GM19238 (cell line): ENCODE measurements at regions not wholly inside any gene's neighbourhood (a gene's known extent, or its start where the extent isn't known, plus 50 kb on each side); places are given as distances from the start of the nearest gene placed in this dataset.

Source experiments
- DNase-seq: peaks from one replicate; pipeline ENCODE4 v3.0.0; 2011; ENCODE audit warnings: low spot score; ENCODE audit not compliant: insufficient read length

DNA sequence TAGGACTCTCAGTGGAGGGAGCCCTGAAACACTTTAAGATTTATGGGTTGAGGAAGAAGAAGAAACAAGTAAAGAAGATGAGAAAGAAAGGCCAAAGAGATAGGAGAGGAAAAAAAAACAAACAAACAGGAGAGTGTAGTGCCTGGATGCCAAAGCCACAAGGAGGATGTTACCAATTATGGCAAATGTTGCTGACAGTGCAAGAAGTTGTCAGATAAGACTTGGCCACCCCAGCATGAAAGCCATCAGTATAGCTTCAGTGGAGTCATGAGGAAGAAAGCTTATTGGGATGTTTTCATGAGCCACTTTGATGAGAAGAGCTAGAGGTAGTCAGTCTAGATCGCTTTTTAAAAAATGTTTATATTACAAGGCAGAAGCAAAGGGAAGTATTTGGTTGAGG is 380.2 kb upstream of the ADGRL4 start:
- DNase-seq = no peak

DNA sequence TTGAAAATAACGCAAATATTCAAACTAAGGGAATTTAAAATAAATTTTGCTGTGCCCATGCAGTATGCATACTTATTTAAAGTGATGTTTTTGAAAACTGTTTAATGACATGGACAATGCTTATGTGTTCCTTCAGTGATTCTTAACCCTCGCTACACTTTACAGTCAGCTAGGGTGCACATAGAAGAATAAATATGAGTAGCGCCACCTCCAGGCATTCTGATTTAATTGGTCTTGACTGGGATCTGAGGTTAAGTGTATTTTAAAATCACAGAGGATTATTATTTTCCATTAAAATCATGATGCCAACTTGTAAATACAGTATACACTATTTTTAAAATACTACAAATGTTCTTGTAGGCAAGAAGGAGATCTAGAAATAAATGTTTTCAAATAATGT is 373.5 kb upstream of the ADGRL4 start:
- no peak for DNase-seq

DNA sequence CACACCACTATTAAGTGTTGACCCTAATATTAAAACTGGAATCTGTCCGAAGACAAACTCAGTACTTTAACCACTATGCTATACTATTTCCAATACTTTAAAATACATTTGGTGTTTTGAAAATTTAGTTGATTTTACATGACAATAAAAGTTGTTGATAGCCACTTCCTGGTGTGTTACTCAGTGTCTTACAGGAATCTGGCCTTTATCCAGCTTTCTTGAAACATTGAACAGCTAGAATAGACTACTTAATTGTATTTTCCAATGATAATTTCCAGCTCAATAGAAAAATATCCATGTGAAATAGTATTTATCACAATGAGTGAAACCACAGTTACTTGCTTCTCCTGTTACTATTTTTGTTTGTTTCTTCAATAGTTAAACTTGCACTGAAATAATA is 369.6 kb upstream of the ADGRL4 start:
- no peak for DNase-seq

DNA sequence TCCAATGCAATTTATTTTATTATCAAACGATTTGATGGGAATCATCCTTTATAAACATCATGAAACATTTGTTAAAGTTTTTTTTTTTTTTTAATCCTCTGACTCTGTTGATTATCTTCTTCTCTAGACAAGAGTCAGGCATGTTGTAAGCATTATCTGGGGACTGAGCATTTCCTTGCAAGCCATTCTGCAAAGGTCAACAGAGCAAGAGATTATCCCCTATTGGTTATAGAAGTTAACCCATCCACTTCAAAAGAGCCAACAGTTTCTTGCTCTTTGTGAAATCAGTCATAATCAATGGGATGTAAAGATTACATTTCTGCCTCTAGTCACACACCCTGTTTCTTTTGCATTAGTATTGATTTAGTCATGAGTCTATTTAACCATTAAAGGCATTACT is 368.8 kb upstream of the ADGRL4 start:
- DNase-seq = no peak

DNA sequence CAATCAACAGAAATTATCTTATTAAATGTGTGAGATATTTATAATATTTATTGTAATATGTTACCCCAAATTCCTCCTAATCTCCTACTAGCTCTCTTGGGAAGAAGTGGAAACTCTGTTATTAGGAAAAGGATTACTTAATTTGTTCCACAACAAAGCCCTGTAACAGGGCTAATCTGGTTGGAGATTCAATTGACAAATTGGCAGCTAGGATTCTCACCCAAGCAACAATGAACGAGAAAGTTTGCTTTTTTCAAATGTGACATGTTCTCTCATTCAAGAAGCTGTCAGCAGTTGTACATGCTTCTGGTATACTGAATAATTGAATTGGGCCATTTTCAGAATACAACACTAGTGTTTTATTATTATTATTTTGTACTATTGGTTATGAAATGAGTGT is 367.9 kb upstream of the ADGRL4 start:
- DNase-seq = no peak

DNA sequence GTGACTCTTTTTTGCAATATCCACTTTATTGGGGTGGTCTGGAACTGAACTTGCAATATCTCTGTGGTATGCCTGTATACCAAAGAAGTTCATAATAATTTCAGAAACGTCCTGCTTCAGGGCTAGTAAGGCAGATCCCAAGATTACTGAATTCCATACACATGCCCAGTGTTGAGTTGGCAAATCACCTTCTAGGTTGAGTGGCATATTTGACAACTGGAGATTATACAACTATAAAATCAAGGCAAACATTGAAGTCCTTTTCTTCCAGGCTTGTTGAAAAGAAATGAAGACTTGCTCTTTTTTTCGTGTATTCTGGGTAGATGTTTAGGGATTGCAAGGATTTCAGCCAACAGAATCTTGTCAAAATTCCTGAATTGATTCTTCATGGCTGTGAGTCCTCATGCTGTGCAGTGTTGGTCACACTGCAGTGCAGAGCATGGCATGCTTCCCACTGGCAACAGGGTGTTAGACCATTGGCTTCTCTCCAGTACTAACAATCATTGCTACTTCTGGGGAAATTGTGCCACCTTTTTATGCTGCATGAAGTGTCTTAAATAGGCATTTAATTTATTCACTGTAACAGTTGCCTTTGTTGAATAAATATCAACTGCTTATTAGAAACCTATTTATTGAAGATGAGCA is 367.1 kb upstream of the ADGRL4 start:
- DNase-seq = no peak

DNA sequence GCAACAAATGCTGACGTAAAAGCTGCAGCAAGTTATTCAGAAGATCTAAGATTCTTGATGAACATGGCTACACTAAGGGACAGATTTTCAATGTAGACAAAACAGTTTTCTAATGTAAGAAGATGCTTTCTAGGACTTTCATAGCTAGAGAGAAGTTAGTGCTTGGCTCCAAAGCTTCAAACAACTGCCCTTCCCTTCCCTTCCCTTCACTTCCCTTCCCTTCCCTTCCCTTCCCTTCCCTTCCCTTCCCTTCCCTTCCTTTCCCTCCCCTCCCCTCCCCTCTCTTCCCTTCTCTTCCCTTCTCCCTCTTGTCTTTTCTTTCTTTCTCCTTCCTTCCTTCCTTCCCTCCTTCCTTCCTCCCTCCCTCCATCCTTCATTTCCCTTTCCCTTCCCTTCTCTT is 365.3 kb upstream of the ADGRL4 start:
- no peak for DNase-seq

DNA sequence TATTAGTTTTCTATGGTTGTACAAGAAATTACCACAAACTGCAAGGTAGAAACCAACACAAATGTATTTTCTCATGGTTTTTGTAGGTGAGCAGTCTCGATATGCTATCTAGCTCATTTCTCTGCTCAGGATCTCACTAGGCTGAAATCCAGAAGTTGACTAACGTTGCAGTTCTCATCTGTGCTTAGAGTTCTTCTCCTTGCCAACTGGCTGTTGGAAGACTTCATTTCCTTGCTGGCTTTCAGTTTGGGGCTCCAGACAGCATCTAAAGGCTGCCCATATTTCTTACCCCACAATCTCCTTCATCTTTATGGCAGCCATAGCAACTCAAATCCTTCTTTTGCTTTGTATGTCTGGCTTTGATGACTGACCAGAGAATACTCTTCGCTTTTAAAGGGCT is 362.6 kb upstream of the ADGRL4 start:
- DNase-seq = no peak

DNA sequence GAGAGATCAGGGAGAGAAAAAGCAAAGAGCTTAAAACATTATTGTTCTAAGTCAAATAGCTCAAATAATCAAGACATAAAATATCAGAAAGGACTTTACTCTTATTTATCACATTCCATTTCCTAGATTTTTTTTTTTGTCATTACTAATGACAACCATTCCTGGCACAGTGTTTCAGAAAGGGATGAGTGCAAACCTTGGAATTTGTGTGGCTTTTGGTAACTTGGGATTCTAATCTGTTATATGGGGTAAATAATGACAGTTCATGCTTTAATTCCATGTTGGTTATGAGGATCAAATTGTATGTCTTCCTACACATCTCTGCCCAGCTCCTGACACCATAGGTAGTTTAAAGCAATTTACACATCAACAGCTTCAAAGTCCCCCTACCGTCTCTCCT is 358.4 kb upstream of the ADGRL4 start:
- no peak for DNase-seq

DNA sequence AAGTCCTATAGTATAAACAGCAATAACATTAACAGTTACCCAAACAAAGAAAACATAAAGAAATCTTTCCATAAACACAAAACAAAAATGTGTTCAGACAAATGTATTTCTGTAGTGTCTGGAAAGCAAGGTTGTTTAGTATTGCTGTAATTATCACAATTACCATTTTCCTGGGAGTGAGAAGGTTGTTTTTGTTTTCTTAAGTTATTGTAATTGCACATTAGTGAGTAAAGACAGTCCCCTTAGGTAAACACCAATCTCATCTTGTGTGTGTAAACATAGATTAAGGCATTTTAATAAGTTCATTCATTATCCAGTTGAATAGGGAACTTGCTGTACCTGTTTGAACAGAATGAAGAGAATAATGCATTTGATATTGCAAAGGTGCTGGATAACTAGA is 356.9 kb upstream of the ADGRL4 start:
- DNase-seq = no peak

DNA sequence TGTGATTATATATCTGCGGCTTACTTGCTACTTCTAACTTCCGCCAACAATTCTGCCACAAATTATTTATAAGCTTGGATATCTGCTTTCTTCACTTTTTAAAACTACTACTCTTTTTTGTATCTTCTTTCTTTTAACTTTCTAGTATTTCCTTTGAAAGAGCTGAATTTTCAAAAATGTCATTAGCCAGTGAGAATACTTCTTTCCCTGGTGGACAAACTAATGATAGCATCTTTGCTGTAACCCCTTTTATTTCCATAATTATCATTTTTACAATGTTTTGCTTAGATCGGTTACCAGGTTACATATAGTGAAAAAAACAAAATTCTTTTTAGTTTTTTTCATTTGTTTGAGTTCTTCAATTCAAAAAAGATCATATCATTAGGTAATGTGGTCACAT is 355.9 kb upstream of the ADGRL4 start:
- no peak for DNase-seq

DNA sequence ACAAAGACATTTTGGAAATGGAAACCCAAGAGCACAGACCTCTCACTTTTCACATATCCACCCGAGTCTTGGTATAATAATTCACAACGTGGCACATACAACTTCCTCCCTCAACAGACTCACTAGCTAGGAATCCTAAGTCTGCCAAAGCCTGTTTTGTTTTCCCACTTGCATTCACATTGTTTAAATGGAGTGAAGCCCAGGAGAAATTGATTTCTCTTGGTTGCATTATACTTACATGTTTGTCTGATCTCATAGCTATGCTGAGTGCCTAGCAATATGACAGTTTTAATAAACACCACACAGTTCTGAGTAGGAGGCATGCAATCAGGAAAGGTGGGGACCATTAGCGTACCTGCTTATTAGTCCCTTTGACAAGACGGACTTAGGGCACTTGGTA is 348.6 kb upstream of the ADGRL4 start:
- DNase-seq = no peak

DNA sequence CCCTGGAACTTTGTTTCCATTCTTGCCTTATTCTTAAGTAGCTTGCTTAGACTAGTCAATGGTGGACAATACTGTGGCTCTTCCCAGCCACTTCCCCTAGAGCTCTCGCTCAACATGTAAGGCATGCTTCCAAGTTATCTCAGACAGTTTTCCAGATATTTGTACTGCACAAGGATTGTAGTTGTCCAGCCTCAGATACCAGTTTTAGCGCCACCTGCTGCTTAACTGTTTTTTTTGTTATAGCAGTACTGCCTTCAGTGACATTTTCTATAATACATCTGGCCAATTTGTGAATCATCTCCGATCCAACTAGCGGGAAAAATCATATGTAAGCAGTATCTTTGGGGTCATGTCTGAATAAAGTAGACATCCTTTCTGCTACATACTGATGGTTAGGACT is 346.7 kb upstream of the ADGRL4 start:
- DNase-seq = no peak

DNA sequence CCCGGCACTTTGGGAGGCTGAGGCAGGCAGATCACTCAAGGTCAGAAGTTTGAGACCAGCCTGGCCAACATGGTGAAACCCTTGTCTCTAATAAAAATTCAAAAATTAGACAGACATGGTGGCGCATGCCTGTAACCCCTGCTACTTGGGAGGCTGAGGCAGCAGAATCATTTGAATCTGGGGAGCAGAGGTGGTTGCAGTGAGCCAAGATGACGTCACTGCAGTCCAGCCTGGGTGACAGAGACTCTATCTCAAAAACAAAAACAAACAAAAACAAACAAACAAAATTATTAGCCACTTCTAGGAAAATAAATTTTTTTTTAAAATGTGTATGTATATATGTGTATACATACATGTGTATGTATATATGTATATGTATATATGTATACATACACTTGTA is 320.3 kb upstream of the ADGRL4 start:
- no peak for DNase-seq

DNA sequence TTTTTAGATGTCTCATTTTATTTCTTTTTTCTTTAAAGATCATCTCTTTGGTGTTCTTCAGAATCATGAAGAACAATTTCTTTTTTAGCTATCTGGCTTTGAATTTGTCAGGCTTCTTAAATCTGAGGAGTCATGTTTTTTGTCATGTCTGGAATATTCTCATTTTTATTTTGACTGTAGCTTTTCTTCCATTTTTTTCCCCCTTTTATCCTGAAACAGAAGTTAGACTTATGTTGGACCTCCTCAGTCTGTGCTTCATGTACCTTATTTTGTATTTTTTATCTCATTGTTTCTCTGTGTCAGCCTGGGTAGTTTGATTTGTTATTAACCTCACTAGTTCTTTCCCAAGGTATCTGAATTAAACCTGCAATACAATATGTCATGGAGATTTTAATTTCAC is 319.2 kb upstream of the ADGRL4 start:
- no peak for DNase-seq

DNA sequence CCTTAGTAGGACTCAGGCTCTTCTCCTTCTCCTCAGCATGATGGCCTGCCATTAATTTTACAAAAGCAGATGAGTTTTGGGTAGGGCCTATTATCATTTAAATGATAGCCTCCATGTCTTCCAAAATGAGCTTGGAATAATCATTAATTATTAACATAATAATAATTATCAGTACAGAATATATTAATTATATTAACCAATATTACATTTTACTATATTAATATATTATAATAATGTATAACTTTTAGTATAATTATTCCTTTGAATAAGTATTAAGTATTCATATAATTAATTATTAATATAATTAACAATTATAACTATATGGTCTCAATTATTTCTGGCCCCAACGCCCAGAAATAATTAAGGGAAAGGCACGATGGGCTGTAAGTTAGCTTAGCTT is 318.6 kb upstream of the ADGRL4 start:
- no peak for DNase-seq

DNA sequence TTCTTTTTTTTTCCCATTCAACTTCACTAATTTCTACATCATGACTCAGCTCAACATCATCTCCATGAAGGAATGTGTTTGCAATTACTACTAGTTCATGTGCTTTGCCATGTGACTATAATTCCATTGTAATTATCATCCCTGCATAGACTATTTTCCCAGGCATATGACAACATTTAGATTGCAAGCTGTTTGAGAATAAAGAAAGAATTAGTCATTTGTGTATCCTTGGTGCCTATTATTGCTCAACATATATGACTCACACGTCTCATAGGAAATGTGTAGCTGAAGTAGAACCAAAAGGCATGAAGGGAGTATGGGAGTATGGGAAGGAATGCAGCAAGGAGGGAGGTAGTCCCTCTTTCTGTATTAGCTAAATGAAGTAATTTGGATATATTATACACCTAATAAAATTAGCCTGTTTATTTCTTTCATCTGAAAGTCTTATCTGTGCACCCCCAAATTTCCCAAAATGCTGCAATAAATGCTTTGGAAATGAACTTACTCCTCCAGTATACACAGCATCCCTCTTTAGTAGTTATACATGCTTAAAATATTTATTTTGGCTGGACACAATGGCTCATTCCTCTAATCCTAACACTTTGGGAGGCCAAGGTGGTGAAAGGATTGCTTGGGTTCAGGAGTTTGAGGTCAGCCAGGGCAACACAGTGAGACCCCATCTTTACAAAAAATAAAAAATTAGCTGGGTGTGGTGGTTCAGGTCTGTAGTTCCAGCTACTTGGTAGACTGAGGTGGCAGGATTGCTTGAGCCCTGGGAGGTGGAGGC is 316.9 kb upstream of the ADGRL4 start:
- DNase-seq = no peak

DNA sequence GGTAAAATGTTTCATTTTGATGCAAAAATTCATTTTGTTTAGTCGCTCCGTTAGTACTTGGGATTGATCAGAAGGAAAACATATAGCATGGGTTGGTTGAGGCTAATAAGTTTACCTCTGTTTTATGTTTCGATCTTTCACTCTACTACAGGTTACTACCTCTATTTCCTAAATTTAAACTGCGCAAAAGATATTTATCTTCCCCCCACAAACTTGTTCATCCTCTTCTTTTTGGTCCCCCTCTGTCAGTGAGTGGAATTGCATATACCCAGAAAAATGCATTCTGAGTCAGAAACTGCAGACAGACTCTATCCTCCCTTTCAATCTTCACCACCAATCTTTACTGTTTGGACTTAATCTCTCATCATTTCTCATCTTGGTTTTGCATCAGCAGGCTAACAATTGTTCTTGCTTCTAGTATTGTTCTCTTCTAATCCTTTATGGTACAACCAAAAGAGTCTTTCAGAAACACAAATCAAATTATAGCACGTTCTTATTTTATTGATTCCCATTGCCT is 316.0 kb upstream of the ADGRL4 start:
- no peak for DNase-seq

DNA sequence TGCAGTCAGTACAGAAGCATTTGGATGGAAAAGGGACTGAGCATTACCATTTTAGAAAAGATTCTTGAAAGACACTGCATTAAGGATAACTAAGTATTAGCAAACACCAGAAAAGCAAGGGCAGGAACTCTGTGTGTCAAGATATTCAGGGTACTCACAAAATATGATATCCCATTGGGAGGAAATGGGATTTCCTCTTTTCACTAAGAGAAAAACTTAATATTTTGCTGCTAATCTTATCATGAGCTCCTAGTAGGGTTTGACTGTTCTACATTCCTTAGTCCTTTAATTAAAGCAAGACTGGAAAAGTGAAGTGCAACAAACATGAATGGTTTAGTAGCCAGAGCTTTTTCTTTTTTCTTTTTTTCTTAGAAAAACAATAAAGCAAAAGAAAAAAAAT is 305.9 kb upstream of the ADGRL4 start:
- DNase-seq = no peak

DNA sequence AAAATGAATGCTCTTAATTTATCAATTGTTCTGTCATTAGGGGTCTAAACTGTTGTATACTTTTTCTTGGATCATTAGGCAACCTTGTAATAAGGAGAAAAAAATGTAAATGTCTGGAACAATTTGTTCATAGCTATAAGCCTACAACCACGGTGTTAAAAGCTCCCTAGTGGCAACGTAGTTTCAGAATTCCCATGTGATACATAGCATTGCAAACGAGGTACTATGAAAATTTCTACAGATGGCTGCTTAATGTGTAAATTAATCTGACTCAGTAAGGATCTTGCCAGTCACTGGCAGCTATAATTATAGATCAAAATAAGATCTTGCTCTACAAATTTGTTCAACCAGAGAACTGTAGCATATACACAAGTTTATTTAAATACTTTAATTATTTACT is 304.1 kb upstream of the ADGRL4 start:
- DNase-seq = no peak

DNA sequence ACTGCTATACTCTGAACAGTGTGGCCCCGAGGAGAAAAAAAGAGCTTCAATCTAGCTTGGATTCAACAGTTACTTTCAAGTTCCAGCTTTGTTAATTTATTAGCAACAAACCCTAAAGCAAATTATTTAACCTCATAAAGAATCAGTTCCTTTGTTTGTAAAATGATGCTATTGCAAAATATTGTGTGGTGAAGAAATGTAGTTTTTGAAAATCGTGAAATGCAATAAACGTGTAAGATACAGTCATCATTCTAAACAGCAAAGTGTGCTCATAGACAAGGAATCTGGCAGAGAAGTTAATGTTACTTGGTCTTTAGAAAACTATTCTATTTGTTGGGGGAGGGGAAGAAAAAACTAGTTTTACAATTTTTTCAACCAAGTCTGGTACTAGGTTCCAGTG is 297.6 kb upstream of the ADGRL4 start:
- no peak for DNase-seq

DNA sequence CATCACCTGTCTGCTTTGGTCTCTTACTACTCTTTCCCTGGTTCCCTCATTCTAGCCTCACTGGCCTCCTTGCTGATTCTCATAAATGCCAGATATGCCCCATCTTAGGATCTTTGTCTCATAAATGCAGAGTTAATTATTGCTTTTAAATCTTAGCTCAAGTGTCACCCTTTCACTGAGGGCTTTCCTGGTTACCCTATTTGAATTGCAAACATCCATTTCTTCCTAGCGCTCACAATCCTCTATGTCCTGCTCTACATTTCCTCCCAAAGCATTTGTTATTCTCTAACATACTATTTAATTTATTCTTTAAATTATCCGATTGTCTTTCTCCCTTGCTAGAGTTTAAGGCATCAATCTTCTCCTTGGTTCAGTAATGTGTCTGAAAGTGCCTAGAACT is 296.5 kb upstream of the ADGRL4 start:
- no peak for DNase-seq

DNA sequence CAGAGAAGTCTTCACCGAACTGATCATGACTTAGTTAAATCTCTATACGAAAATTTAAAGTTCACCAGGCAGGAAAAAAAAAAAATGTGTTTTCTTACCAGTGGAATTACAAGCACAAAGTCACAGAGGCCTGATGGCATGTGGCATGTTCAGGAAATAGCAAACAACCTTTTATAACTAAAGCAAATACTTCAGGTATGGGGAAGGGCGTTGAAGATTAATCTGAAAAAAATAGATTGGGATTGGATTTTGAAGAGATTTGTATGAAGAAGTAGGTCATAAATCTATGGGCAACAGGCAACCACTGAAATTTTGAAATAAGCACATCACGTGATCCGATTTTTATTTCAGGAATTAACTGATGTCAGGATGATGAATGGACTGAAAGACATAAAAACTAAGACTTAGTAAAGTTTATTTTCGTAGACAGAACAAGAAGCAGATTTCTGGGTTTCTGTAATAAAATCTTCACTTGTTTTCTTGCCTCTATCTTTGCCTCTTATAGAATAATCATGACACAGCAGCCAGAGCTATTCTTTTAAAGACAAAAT is 295.9 kb upstream of the ADGRL4 start:
- DNase-seq = no peak
